Endothelial cell (in vitro differentiated cells): ENCODE measurements at regions not wholly inside any gene's neighbourhood (a gene's known extent, or its start where the extent isn't known, plus 50 kb on each side); places are given as distances from the start of the nearest gene placed in this dataset.
A peak's percentile ranks its signal among the peaks of the same experiment; 100 is the strongest.
"Not testable (repeated sequence)": the region's sequence is repeated elsewhere in the genome, so short reads cannot be mapped to it uniquely, and the experiment has no call there.

ENCODE experiments used
- DNase-seq: peaks from one replicate; pipeline ENCODE4 v3.0.0; 2021; ENCODE audit warnings: low spot score
- H3K27ac Mint-ChIP-seq: one replicate; pipeline ENCODE4 v1.8.0; 2021; ENCODE audit warnings: mixed read lengths, inconsistent platforms; ENCODE audit not compliant: unreplicated experiment
- H3K27me3 Mint-ChIP-seq: one replicate; pipeline ENCODE4 v1.8.0; 2021; ENCODE audit warnings: mild to moderate bottlenecking, moderate library complexity, mixed read lengths, inconsistent platforms; ENCODE audit not compliant: unreplicated experiment
- H3K36me3 Mint-ChIP-seq: one replicate; pipeline ENCODE4 v1.8.0; 2021; ENCODE audit warnings: mild to moderate bottlenecking, low read depth, mixed read lengths, inconsistent platforms; ENCODE audit not compliant: unreplicated experiment
- H3K4me1 Mint-ChIP-seq: one replicate; pipeline ENCODE4 v1.8.0; 2021; ENCODE audit warnings: mild to moderate bottlenecking, mixed read lengths, inconsistent platforms; ENCODE audit not compliant: unreplicated experiment
- H3K4me3 Mint-ChIP-seq: one replicate; pipeline ENCODE4 v1.8.0; 2021; ENCODE audit warnings: mild to moderate bottlenecking, mixed read lengths, inconsistent platforms; ENCODE audit not compliant: unreplicated experiment
- H3K9me3 Mint-ChIP-seq: one replicate; pipeline ENCODE4 v1.8.0; 2021; ENCODE audit warnings: mixed read lengths, inconsistent platforms; ENCODE audit not compliant: unreplicated experiment

DNA sequence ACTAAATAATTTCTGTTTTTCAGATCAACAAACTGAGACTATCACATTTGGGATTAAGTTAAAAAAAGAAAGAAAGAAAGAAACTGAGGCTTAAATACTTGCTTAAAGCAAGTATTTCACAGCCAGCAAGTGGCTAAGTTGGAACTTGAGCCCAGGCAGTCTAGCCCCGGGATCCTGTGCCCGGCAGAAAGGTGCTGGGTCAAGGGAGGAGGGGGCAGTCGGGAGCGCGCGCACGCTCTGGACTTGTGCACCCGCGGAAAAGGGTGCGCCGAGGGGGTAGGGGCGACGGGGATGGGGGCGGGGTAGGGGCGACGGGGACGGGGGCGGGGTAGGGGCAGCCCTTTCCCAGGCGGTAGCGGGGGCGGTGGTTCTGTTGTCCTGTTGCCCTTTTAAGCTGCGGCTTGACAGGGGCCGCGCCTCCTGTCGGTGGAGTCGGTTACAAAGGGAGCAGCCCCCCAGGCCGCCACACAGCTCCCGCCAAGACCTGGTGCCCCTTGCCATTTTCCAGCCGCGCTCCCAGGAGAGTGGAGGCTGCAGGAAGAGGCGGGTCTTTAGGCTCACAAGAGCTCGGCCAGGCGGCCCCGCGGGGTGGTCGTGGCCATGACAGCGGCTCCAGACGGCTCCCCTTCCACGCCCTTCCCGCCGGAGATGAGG, 60.6 kb downstream of the GOLGA8T start:
- H3K4me3 Mint-ChIP-seq, H3K4me1 Mint-ChIP-seq, H3K9me3 Mint-ChIP-seq, H3K27me3 Mint-ChIP-seq, H3K36me3 Mint-ChIP-seq, H3K27ac Mint-ChIP-seq: not testable (repeated sequence)
- DNase-seq: peak; percentile 45

DNA sequence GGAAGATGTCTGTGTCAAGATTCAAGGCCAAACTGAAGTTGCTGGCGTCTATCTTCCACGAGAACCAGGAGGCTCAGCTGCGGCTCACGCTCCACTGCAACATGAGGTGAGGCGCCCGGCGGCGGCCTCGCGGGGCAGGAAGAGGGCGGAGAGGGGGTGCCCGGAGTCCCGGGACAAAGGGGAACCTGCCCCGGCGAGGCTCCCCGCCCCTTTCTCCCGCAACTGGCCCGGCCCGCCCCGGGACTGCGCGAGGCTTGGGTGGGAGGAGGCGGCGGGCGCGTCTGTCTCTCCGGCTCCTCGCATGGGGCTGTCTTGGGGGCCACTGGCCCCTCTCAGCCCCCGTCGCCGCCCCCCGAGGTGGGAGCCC, 61.1 kb downstream of the GOLGA8T start:
- not testable (repeated sequence) for H3K36me3 Mint-ChIP-seq, H3K4me1 Mint-ChIP-seq, H3K4me3 Mint-ChIP-seq, H3K27ac Mint-ChIP-seq, H3K9me3 Mint-ChIP-seq, H3K27me3 Mint-ChIP-seq
- DNase-seq: peak; percentile 52

DNA sequence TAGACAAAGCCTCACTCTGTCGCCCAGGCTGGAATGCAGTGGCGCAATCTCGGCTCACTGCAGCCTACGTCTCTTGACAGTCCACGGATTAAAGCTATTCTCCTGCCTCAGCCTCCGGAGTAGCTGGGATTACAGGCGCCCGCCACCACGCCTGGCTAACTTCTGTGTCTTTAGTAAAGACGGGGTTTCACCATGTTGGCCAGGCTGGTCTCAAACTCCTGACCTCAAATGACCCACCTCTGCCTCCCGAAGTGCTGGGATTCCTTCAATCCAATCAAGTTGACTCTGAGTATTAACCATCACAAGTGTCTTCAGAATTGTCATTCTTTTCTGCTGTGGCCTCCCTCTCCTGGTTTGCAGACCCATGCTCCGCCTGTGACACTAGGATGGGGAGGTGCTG, 61.9 kb downstream of the GOLGA8T start:
- DNase-seq, H3K36me3 Mint-ChIP-seq, H3K27me3 Mint-ChIP-seq, H3K27ac Mint-ChIP-seq, H3K4me1 Mint-ChIP-seq, H3K9me3 Mint-ChIP-seq, H3K4me3 Mint-ChIP-seq: not testable (repeated sequence)

DNA sequence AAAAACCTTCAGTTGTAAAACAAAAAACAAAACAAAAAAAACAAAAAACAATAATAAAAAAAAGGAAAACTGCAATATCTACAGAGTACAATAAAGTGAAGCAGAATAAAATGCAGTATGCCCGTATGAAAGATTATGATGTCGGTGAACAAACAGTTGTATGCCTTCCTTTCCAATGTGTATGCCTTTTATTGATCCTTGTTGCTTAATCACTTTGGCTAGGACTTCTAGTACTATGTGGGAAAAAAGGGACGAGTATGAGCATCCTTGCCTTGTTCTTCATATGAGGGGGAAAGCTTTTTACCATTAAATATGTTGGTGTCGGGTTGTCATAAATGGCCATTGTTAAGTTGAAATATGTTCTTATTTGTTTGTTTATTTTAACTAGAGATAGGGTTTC, 66.7 kb downstream of the GOLGA8T start:
- not testable (repeated sequence) for H3K4me3 Mint-ChIP-seq, H3K27ac Mint-ChIP-seq, H3K4me1 Mint-ChIP-seq, DNase-seq, H3K36me3 Mint-ChIP-seq, H3K27me3 Mint-ChIP-seq, H3K9me3 Mint-ChIP-seq

DNA sequence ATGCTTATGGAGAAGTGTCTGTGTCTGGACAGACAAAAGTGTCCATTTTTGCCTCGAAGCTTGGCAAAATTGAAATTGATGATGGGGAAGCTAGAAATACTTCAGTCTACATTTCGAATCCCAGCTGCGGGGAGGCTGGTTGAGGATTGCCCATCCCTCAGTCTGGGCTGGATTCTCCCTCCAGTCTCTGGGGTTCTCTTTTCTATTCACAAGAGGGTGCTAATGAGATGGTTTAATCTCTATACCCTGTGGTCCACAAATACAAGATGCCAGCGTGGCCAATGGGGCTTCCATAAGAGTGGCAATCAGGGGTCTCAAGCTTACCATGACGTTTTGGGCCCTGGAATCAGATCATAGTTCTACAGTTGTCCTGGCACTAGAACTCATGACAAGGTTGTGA, 78.9 kb downstream of the GOLGA8T start:
- not testable (repeated sequence) for H3K27ac Mint-ChIP-seq, H3K4me3 Mint-ChIP-seq, DNase-seq, H3K36me3 Mint-ChIP-seq, H3K27me3 Mint-ChIP-seq, H3K9me3 Mint-ChIP-seq, H3K4me1 Mint-ChIP-seq

DNA sequence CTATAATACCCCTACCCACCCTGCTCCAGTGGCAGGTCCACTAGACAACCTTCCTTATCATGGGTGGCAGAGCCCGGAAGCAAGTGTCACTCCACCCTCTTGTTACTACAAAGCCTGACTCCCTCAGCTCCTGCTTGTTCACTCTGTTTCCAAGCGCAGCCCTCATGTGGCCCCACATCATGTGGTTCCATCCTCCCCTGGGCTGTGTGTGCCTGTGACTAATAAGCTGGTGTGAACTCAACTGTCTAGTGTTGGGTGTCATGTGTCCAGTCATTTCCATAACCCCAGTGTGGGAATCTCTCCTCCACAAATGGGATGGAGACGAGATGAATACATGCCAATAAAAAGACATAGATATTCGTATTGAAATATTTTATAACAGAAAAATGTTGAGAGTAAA, 87.0 kb downstream of the GOLGA8T start:
- not testable (repeated sequence) for H3K36me3 Mint-ChIP-seq, H3K4me1 Mint-ChIP-seq, H3K27me3 Mint-ChIP-seq, H3K27ac Mint-ChIP-seq, DNase-seq, H3K9me3 Mint-ChIP-seq, H3K4me3 Mint-ChIP-seq

DNA sequence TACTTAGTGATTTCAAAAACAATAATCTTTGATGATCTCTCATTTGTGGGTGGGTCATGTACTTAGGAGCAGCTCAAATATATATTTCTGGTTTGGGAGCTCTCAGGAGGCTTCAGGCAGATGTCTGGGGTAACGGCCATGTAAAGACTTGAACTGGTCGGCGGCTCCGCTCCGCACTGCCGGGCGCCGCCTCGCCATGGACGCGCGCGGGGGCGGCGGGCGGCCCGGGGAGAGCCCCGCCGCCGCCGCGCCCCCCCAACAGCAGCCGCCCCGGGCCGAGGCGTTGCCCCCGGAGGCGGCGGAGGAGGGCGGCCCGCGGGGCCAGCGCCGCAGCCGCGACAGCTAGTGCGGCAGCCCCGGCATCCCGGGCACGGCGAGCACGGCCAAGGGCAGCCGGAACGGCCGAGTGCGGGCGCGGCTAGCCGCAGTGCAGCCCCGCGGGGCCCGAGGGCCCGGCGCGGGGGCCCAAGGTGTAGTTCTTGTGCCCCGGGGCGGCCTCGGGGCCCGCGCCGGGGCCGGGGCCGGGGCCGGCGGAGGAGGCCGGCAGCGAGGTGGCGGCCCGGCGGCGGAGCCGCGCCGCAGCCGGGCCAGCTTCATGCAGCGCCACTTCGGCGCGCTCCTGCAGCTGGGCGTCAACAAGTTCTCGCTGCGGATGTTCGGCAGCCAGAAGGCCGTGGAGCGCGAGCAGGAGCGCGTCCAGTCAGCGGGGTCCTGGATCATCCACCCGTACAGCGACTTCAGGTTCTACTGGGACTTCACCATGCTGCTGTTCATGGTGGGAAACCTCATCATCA, 88.1 kb downstream of the GOLGA8T start:
- H3K27ac Mint-ChIP-seq, H3K9me3 Mint-ChIP-seq, H3K27me3 Mint-ChIP-seq: not testable (repeated sequence)

DNA sequence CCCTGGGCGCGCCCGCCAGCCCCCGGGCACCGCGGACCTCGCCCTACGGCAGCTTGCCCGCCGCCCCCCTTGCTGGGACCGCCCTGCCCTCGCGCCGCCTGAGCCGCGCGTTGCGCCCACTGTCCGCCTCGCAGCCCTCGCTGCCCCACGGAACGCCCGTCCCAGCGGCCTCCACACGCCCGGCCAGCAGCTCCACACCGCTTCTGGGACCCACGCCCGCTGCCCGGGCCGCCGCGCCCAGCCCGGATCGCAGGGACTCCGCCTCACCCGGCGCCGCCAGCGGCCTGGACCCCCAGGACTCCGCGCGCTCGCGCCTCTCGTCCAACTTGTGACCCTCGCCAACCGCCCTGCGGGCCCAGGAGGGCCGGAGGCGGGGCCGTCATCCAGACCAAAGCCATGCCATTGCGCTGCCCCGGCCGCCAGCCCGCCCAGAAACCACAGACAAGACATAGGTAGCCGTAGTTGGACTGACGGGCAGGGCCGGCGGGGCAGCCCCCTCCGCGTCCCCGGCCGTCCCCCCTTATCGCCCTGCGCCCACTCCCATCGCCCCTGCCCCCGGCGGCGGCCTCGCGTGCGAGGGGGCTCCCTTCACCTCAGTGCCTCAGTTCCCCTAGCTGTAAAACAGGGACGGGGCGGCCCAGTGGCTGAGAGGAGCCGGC, 90.5 kb downstream of the GOLGA8T start:
- not testable (repeated sequence) for H3K4me3 Mint-ChIP-seq, H3K4me1 Mint-ChIP-seq, H3K27me3 Mint-ChIP-seq, DNase-seq, H3K9me3 Mint-ChIP-seq, H3K27ac Mint-ChIP-seq, H3K36me3 Mint-ChIP-seq

More for the DNA sequence above, 88.1 kb downstream of the GOLGA8T start:
- H3K4me1 Mint-ChIP-seq, H3K36me3 Mint-ChIP-seq, H3K4me3 Mint-ChIP-seq, DNase-seq: not testable (repeated sequence)

DNA sequence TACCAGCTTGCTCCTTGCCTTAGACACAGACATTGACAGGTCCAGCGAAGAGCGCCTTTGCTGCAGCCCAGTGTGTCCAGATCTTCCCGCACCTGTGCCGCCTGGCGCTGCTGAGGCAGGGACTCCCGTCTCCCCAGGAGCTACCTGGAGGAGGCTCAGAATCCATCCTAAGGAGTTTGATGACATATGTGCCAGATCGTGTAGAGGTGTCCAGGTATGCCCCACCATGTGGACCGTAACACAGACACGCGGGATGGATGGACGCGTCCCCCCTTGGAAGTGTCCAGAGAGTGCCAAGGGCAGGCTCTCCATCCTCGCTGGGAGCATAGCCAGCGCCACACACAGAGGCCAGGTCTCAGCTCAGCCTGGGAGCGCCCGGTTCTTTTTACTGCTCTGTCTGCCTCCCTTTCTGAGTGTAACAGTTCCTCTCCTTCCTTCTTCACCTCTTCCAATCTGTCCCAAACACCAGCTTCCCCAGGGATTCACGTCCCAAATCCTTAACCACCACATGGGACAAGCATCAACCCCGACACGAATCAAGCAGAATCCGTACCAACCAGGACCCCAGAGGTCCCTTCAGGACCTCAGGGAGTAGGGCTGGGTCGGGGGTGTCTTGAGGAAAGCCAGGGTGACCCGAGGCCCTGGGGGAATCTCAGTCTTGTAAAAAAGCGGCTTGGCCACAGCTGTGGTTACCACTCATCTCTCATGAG, 126.7 kb downstream of the GOLGA8T start:
- not testable (repeated sequence) for DNase-seq, H3K4me1 Mint-ChIP-seq, H3K27me3 Mint-ChIP-seq, H3K36me3 Mint-ChIP-seq, H3K9me3 Mint-ChIP-seq, H3K4me3 Mint-ChIP-seq, H3K27ac Mint-ChIP-seq

DNA sequence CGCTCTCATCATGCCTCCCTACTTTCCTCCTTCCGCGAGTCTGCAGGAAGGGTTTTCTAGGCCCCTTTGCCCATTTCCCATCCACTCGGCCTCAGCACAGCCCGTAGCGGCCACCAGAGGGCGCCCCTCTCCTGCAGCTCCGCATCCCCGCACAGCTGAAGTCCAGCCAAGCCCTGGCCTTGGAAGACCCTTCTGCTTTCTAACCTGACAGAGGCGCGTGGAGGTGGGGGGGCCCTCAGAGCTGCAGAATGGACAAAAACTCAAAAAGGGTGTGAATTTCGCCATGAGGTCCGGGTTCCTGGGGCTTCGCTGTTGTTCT, 127.2 kb downstream of the GOLGA8T start:
- not testable (repeated sequence) for H3K36me3 Mint-ChIP-seq, H3K4me3 Mint-ChIP-seq, H3K27me3 Mint-ChIP-seq, H3K4me1 Mint-ChIP-seq, H3K9me3 Mint-ChIP-seq, DNase-seq, H3K27ac Mint-ChIP-seq

DNA sequence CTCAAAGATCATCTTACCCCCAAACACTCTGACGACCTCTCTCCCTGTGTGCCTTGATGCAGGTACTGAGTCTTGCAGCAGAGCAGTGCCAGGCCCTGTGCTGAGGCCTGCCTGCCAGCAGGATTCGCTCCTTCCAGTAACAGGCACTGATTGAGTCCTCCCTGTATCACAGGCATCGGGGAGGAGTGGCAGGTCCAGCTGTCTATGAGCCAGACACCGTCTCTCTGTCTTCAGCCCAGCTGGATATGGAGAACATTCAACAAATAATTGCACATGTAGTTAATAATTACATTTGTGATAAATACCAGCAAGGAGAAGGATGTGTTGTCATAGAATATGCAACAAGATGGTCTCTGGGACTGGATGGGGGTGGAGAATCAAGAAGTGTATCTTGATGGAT, 129.1 kb downstream of the GOLGA8T start:
- H3K36me3 Mint-ChIP-seq, H3K4me1 Mint-ChIP-seq, H3K9me3 Mint-ChIP-seq, H3K4me3 Mint-ChIP-seq, H3K27ac Mint-ChIP-seq, H3K27me3 Mint-ChIP-seq, DNase-seq: not testable (repeated sequence)
